ENCODE measurements at regions not wholly inside any gene's neighbourhood (a gene's known extent, or its start where the extent isn't known, plus 50 kb on each side); places are given as distances from the start of the nearest gene placed in this dataset.

DNA sequence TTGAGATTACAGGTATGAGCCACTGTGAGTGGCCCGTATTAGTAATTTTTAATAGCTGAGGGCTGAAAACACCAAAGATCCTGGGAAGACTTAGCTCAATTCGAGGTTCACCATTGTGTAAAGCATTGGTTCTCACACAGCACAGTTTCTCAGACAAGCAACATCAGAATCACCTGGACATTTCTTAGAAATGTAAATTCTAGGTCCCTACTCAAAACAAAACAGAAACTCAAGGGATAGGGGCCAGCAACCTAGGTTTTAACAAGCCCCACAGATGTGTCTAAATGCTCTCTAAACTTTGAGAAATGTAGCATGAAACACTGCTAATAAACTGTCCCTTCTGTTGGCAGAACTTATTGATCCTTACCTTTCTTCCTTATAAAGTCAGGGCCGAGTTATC, 681.2 kb downstream of the RNF144A start:
- DNase-seq (ENCODE audit: low read depth): no peak

DNA sequence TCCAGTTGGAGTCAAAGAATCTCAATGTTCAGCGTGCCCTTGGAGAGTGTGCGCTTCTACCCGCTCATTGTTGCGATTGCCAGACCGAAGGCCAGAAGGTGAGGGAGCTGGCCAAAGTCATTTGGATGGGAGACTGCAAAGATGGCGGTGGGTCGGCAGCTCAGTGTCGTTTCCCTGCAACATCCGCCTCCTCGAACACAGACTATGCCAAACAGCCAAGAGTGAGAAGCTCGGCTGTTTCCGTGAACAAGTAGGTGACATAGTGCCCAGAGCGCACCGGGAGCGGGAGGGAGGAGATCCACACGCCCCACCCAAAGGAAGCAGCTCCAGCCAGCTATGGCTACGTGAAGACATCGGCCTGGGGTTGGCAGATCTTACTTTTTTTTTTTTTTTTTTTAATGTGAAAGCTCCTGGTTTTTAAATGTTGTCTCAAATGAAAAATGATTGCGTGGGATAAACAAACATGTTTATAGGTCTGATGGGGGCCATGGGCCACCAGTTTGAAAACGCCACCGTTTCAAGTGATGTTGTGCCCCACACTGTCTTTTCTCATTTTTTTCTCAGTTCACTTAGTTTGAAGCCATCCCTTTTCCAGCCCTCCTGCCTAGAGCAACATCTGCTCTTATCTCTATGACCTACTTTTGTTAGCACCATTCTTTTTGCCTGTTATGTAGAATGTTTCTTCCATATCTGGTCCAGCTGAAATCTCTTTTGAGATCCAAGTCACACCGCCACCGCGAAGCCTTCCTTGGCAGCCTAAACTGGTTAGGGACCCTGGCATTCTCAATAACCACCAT, 682.4 kb downstream of the RNF144A start:
- DNase-seq (ENCODE audit: low read depth): no peak

DNA sequence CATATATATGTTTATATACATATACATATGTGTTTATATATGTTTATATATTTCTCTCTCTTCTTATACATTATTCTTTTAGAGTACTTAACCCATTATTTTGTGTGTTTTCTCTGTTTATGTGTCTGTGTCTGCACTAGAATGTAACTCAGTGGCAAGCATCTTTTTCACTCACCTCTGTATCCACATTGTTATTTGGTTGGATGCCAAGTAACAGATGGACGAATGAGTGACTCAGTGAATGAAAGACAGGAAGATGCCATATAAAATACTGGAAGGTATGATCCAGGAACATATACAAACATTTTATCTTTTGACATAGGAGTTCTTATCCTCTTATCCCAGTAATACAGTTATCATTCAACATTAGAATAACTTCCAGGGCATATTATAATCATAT, 684.8 kb downstream of the RNF144A start:
- DNase-seq (ENCODE audit: low read depth): no peak

DNA sequence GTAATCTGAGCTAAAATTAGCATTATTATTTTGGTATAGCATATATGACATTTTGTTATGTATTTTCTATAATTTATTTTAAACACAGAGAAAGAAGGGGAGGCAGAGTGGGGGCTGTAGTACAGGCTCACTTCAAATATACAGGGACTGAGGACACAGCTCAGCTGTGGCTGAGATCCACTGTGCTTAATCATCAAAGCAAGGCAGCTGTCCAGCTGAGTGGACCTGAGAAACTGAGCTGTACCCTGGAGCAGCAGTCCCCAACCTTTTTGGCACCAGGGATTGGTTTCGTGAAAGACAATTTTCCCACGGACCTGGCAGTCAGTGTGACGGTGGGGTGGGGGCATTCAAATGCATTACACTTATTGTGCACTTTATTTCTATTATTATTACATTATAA, 687.2 kb downstream of the RNF144A start:
- no peak for DNase-seq (ENCODE audit: low read depth)

DNA sequence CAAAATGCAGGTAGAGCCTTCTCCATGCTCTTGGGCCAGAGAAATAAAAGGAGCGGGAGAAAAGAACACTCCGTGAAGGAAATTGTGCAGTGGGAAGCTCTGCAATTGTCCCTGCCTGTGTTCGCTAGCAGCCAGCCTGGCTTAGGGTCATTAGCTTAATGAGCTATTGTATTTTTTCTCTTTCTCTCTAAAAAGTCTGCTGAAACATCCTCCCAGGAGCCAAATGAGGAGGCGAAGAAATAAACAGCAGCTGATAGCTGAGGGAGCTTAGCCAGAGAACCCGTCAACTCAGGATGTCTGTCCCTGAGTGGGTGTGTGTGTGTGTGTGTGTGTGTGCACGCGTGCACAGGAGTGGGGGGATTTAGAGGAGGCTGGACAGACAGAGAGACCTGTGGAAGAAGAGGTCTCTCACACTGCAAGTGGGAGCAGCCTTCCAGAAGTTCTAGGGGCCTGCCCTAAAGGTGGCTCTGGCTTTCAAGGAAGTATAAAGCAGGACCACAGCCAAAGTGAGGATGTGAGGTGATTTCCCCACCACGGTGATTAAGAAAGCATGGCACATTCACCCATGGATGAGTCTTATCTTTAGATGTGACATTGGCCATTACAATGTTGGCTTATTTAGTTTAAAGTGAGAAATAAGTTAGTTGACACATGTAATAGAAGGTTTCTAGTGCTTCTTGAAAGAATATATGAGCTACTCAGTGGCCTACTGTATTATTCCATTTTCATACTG, 690.4 kb downstream of the RNF144A start:
- no peak for DNase-seq (ENCODE audit: low read depth)

DNA sequence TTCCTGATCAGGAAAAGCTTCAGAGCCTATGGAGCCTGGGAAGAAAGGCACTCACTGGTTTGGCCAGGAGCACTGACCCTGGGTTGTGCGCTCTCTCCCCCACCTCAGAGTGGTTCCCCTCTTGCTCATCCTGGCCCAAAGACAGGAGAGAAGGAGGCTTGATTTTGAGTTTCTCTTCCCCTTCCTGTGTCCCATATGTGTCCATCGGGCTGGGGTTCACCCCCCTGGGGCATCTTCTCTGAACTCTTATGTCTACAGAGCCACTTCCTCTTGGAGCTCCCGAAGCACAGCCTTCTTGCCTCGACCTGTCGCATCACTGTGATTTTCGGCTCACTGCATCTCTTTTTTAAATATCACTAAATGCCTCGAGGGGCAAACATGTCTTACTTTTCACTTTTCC, 692.3 kb downstream of the RNF144A start:
- no peak for DNase-seq (ENCODE audit: low read depth)

DNA sequence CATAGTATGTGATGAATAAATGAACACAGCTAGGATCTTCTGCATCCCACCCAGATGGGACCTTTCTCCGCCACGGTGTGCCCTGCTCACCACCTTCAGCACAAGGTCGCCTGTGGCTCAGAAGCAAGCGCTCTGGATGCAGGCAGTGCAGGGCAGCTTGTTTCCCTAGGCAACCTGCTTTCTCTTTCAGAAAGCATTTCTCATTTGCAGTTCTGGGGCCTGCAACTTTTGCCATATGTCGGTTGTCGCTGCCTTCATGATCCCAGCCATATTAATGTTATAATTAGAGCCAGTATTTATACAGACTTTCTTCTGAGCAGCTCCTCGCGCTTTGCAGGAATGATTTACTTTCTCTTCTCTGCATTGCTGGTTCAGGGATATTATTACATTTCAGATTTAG, 692.8 kb downstream of the RNF144A start:
- DNase-seq (ENCODE audit: low read depth): no peak

DNA sequence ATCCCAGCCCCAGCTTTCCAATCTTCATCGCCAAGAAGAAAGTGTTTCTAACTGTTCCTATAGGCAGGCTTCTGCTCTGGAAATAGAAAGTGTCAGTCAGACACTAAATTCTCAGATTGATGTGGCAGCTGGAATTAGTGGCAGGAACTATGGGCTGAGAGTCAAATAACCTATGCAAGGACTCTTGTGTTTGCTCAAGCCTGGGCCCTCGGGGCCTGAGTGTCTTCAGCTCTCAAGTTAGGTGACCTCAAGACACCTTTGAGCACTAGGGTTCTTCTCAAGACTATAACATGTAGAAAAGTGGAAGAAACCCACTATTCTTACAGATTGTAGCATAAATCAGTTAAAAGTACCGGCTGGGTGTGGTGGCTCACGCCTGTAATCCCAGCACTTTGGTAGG, 694.5 kb downstream of the RNF144A start:
- no peak for DNase-seq (ENCODE audit: low read depth)

DNA sequence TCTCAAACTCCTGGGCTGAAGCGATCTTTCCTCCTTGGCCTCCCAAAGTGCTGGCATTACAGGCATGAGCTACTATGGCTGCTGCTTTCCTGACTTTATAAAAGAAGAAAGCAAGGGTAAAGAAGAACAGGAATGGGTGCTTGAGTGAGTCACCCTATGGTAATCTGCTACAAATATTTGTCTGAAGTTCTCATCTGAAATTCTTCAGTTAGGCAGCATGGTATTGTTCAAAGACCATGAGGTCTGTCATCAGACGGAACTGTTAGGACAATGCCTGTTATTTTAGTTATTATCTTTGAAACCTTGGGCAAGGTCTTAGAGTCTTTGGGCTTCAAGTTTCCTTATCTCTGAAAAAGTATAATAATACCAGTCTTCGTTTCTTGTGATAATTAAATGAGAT, 695.8 kb downstream of the RNF144A start:
- no peak for DNase-seq (ENCODE audit: low read depth)

DNA sequence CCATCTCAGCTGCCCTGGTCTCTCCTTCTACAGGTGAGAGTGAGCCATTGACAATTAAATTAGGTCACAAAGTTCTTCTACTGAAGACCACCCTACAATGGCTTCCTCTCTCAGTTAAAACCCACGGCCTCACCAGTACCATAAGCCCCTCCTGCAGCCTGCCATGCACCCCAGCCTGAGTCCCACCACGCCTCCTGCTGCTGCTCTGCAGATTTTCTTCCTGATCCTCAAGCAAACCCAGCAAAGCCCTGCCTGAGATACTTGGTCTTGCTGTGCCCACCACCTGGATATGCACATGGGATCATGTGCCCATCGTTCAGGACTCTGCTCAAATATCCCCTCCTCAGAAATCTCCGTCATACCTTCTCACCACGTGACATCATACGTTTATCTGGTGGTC, 696.6 kb downstream of the RNF144A start:
- no peak for DNase-seq (ENCODE audit: low read depth)

DNA sequence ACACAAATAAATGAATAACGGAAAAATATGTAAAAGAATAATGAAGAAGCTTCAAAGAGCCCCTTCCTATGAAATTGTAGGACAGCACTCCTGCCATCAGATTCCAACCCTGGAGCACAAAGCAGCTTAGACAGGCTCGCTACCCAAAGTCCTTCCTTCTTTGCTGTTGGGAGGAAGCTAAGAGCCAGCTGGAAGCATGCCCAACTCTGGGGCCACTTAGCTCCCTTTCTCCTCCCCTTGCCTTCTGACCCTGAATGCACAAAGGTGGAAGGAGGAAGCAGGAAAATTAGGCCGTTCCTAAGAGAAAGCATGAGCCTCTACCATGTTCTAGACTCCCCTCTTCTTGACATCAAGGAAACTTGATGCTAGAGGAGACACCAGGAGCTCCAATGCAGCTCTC, 700.8 kb downstream of the RNF144A start:
- no peak for DNase-seq (ENCODE audit: low read depth)

DNA sequence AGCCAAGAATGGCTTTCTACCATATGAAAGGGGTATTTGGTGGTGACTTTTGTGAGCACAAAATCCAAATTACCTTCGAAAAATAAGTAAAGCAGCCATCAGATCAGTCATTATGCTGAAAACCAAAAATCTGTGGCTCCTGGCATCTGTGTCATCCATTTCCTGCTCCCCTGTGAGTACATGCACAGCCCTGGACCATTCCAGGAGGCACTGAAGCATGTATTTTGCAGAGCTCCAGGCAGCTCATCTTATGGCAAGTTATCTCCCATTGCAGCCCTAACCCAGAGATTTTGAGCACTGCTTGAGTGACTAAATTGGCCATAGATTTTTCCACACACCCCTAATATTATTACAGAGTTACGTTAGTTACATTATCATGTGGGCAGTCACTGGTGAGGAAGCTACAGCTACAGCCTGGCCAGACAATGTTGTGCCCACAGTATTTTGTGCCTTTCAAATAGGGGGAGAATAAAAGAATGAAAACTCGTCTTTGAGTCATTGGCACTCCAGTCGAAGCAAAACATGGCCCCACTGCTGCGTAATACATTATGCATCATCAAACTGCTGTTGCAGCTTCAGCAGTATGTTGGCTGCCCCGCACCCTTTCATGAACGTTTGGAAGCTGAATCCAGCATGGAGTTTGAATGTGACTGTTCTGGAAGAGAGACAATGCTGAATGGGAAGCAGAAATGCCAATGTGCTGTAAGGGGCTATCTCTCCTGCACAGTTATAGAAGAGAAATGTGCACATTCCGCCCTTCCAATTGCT, 702.2 kb downstream of the RNF144A start:
- no peak for DNase-seq (ENCODE audit: low read depth)

DNA sequence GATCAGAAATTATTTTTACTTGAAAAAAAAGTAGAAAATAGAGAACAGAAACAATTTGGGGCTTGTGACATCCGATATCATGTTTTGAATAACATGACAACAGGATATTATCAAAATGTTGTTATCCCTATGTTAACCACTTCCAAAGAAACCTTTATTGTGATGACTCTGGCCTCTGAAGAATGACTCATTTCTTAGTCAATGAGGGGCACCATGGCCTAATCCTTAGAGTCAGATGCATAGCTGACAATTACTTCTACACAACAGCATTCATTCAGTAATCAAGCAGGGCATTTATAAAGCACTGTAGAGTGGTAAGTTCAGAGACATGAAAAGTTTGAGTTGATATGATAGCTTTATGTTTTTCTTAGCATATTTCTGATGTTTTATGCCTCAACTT, 703.0 kb downstream of the RNF144A start:
- no peak for DNase-seq (ENCODE audit: low read depth)

DNA sequence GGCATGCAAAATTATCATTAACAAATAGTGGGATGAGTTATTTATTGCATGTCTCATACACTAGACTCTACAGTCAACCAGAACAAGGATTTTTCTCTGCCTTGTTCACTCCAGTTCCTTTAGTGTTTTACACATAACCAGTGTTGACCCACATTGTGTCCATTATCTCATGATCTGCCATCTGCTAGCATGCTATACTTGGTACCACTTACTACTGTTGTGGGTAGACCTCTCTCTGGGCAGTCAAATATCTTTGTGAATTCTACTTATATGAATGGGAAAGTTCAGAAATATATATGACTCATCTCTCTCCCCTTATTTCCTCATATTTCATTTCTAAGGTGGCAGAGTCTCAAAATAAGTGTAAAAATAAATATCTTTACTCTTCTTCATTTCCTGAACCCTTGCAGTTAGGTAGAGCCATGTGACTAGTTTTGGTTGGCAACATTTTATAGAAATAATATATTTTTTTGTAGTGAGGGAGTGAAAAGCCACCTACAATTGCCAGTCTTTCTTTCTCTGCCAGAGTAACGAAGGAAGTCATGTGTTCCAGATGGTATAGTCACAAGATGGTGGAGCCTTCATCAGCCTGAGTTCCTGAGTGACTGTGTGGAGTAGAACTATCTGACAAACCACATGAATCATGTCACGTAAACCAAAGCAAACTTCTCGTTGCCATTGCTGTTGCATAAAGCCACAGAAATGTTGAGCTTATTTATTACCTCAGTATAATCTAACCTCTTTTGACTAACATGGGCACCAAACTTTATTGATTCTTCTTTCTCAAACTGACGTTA, 704.0 kb downstream of the RNF144A start:
- no peak for DNase-seq (ENCODE audit: low read depth)

DNA sequence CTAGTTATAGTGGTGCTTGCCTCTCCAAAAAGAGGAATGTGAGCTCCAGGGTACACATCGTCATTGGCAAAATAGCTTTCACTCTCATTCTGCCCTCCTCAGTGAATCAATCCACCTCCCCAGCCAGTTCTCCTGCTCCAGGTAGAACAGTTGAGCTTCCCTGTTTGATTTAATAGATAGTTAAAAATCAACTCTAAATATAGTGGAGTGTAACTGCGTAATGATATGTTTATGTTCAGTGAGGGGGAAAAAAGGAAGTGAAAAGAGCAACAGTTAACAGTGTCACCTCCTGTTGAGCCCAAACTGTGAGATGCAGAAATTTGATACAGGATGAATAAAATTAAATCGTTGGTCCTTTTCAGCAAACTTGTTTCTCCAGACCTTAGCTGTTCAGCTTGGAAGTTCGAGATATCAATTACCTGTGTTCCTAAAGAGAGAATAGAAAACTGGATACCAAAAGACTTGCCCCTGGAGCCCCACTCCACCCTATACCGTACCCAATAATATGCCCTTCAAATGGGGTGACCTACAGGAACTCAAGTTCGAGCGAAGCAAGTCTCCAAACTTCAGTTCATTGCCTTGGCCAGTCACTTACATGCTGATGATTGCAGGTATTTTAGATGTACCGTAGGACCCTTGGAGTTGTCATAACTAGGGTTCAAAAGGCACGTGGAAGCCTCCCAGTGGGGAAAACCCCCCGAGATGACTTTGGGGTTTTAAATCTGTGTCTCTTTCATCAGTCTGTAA, 708.4 kb downstream of the RNF144A start:
- DNase-seq (ENCODE audit: low read depth): no peak

DNA sequence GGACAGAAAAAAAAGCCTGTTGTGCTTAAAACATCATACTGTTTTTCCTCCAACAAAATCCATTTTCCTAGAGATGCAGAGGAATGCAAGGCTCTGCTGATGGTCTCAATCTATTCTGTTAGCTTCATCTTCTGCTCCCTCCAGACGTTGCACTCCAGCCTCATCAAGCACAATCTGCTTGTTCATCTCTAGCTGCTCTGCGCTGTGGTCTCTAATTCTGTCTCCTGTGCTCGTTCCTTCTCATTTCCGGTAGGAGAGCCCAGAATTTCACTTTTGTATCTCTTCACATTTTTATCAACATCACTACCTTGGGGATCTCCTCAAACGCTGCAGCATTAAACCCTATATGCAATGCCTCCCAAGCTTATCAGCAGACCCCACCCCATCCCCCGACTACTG, 708.9 kb downstream of the RNF144A start:
- no peak for DNase-seq (ENCODE audit: low read depth)

DNA sequence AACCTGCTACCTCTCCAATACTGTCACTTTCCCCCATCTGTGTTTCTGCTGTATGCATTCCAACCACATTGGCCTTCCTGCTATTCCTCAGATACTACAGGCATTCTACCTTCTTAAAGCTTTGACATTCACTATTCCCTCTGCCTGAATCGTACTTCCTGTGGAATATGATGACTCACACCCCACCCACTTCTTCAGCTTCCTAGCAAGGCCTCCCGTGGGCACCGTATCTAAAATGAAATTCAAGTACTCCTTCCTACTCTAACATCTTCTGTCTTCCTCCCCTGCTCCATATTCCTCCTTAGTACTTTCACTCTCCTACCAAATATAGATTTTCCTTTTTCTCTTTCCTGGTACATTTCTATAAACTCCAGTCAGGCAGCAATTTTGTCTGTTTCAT, 710.4 kb downstream of the RNF144A start:
- no peak for DNase-seq (ENCODE audit: low read depth)

DNA sequence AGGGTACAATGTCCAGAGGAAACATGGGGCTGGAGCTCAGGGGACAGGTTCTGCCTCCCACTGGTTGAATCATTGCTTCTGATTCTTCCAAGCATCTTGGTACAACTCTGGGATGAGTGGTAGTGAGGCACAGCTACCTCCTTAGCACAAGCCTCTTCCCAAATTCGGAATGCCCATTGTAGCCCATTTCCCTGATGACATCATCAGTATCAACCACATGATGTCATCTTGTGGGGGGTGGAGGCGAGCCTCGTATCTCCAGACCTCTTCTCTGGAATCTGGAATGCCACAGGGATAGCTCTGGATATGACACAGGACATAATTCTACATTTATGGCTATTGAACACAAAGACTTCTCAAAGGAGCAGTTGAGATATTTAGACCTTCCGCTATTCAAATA, 715.2 kb downstream of the RNF144A start:
- DNase-seq (ENCODE audit: low read depth): no peak

DNA sequence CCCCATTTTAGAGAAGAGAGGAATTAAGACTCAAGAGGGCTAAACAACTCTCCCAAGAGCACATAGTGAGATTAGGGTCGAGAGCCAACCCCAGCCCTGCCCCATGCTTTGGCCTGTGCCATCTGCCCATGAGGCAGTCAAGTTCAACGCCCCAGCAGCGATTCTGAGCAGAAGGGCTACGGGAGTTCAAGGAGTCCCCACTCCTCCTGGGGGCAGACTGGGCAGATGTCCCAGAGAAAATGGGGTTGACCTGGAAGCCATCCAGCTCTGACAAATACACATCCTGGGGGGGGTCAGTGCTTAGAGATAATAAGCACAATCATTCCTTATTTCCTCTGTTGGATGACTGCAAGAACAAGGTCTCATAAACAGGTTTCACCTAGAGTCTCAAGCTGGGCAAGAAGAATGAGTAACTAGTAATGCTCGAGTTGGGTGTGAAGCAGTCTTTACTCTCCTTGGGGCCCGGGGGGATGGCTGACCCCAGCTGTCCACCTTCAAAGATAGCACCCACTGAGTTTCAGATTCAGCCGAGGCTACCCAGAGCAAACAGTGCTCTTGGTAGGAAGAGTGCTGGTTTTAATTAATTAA, 716.4 kb downstream of the RNF144A start:
- no peak for DNase-seq (ENCODE audit: low read depth)

DNA sequence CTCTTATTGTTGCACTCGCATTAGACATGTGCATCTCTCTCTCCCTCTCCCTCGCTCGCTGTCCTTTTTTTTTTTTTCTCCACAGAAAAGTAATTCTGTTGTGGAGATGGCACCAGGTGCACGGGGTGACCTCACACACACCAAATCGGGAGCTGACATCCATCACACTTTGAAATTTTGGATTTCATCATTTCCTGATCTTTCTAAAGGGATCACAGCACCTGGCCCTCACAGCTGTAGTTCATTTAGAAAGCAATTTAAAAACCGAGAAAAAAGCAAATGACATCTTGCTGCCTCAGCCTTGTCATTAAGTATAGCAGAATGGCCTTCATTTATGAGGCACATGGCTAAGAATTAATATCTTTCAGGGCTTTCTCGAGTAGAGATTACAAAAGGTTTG, 717.2 kb downstream of the RNF144A start:
- no peak for DNase-seq (ENCODE audit: low read depth)

DNA sequence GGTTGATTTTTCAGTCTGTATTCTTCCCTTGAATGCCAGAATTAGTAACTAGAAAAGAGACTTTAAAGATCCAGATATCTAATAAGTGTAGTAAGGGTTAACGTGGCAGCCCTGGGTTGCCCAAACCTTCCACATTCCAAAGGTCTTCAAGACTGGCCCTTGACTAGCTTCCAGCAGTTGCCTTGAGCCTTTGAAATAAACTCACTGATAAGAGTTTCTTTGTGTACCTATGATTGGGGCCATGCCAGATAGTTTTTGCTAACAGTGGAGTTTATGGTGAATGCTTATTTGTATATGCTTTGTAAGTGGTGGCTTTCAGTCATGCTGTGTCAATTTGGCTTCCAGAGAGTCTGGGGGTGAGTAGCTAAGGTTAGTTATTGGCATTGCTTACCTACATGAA, 722.3 kb downstream of the RNF144A start:
- DNase-seq (ENCODE audit: low read depth): no peak

Data from stimulated activated CD8-positive, alpha-beta memory T cell treated with anti-CD3 and anti-CD28 coated beads, Interleukin-7, amount 100 ng/mL, for 24 hours (primary cell).